LHCN-M2 (cell line): ENCODE measurements at regions not wholly inside any gene's neighbourhood (a gene's known extent, or its start where the extent isn't known, plus 50 kb on each side); places are given as distances from the start of the nearest gene placed in this dataset.

ENCODE experiments used
- DNase-seq: peaks from one replicate; pipeline ENCODE4 v3.0.0-alpha.2; 2012; ENCODE audit warnings: low read depth

DNA sequence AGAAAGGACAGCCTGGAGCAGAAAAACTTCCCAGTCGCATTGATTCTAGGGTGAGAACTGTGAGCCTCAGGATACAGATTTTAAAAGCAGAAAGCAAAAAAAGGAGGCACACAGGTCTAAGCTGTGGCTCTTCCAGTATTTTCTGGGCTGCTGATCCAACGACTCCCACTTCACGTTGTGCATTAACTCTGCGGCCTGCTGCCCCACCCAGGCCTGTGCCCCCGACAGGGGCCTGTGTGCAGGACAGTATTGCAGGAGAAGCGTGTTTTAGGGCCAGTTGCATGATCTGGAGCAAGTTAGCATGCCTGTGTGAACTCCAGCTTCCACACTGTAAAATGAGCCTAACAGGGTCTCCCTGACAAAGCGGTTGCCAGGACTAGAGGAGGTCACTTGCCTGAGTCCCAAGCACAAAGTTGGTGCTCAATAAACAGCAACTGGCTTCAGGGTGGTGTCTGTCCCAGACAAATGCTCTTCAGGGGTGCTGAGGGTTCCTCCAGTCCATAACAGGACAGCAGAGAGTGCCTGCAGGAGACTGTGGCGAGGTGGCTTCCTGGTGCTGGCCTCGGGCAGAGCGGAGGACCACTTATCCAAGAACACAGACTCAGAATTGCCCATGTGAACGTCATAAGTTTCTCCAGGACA is 66.8 kb upstream of the RAB4A start:
- no peak for DNase-seq

DNA sequence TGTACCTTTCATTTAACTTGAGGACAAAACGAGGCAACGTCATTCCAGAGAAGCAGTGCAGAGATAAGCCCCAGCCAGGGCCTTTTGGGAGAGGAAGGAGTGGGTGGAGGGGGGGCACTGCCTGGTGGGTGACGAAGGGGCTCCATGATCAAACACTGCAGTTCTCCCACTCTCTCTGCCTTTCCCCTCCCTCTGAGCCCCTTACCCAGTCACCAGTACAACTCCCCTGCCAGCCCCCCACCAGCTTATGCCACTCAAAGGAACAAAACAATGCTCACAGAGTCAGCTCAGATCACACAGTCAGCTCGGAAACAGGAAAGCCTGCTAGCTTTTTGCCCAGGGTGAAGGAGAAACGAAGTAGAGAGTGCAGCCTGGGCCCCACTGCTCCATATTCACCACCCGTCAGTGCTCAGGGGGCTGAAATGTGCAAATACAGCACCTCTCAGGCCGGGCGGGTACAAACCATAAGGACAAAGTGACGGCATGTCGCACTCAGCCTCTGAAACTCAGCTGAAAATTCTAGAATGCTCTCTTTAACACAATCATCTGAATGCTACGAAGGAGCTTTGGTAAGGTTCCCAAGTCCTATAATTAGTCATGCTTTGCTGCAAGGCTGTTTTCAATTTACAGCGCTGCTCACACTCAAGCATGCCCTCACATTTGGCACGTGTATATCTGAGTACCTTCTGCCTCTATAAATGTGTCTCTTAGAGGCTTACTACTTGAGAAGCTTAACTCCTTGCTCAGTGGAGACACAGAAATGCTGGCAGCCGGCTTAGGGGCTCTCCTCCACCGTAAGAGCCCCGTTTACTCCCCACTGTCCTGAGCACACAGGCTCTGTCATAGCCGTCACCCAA is 65.8 kb upstream of the RAB4A start:
- DNase-seq, result no peak

DNA sequence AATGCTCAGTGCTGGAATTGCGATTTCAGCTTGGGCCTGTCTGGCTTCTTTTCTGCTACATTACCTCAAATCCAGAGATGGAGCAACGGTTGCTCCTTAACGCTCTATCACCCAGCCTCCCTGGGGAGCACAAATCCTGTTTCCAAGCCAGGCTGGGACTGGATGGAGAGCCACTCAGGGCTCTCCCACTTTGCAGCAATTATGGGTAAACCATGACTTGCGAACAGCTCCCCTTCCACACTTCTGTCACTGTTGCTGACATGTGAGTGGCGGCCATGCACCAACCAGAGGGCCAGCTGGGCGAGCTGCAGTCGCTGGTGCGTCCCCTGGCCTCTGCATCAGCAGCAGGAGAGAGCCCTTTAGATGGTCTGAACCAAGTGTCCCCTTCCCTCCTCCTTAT is 65.1 kb upstream of the RAB4A start:
- DNase-seq, result no peak

DNA sequence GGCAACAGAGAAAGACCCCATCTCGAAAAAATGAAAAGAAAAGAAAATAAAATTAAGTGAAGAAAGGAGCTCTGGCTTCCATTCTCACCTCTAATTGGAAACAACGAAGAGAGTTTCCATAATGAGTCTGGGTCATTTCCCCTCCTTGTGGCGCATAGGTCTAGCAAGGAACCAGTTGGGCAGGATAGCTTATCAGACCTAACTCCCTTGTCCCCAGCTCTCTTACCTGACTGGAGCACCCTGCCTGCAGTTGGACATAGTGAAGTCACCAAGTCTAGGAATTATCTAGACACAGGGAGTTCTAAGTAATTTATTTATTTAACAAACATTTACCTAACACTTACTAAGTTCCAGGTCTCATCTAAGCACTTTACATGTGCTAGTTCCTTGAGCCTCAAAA is 63.0 kb upstream of the RAB4A start:
- no peak for DNase-seq

DNA sequence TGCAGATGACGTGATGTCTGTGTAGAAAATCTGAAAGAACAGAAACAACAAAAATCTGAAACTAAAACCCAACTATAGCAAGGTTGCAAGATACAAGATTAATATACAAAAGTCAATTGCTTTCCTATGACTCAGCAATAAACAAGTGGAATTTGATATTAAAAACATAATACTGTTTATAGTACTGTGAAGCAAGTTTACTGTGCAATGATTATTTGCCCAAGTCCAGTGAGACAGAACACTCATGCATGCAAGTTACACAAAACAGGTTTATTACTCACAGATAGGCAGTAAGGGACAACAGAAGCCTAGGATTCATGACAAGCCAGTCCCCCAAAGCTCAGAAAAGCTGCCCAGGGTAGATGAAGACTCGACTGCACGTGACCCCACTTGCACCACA is 62.4 kb upstream of the RAB4A start:
- peak; percentile 22 for DNase-seq

DNA sequence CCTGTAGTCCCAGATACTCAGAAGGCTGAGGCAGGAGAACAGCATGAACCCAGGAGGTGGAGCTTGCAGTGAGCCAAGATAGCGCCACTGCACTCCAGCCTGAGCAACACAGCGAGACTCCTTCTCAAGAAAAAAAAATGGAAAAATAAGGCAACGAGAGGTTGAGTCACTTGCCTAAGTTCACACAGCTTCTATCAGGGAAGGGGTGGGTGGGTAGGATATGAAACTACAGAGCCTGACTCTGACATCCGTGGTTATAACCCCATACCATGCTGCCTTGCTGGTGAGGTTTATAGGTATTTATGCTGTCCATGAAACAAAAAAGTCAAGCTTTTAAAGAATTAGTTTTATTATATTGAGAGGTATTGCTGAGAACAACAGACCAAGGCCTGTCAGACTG is 61.5 kb upstream of the RAB4A start:
- no peak for DNase-seq

DNA sequence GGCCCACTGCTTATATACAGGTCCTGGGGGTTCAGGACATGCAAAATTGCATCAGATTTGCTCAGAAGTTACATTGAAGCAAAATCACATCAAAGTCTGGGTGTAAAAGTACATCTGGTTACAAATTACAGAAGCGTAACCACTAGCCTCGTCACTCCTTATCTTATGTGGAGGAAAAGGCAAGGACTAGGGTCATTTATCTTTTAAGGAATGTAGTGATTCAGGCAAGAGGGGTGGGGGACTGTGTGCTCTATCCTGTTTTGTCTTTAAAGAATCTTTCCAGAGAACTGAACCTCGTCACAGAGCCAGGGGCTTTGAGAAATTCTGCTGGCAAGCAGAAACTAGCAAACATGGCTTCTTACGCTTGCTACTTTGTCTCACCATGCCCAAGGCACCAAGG is 61.1 kb upstream of the RAB4A start:
- no peak for DNase-seq

DNA sequence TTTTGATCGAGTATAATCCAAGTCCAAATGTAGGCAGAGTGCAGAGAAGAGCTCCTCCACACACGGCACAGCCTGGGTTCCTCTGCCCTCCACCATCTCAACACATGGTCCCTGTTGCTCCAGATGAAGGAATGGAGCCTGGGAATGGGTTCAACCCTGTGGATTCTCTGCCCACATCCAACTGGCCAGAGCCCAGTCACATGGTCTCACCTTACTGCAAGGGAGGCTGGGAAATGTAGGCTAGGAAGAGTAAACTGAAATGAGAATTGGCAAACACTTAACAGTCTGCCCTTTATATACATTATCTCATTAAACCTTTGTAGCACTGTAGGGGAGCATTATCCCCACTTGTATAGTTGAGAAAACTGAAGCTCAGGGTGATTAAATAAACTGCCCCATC is 60.1 kb upstream of the RAB4A start:
- DNase-seq, result no peak

DNA sequence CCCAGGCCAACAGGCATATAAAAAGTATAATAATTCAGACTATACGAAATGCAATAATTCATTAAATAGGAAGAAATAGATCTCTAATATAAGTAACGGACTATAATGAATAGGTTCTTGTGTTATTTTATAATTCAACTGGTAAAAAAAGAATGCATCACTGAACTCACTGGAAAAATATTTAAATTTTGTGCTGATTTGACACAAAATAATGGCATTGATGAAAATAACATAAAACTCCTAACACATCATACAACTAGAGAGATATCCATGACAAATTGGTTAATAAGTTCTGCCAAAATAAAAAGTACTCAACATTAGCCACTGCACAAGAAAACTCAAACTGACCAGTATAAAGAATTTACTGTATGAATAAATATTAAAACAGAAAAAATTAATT is 57.1 kb upstream of the RAB4A start:
- DNase-seq, result no peak

DNA sequence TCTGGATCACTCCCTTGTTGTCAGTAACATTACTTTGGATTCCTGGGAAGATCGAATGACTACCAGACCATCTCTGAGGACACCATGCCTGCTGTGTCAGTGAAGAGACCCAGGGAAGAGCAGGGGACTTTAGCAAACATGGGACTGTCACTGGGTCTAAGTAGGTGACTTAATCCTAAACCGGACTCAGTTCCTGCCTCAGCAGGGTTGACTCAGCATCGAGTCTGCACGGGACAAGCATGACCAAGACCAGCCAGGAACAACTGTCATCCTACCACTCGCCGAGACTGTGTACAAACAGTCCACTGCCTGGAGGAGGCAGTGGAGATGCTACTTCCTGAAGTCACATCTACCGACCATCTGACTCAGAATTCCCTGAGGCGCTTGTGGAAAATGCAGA is 53.2 kb upstream of the RAB4A start:
- DNase-seq, result no peak

DNA sequence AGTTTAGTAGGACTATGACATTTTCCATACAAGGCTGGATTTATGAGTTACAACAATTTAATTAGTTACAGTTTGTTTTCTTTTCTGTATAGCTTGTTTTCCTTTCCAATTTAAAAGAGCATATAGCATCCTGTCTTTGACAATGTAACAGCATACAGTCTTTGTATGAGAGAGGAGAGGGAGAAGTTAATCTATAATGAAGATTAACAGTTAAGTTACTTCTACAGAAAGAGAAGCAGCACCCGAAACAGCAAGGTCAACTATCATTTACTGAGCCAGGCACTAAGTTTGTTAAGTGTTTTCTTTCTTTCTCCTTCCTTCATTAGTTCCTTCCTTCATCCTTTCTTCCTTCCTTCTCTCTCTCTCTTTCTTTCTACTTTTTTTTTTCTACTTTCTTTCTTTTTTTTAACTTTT is 52.3 kb upstream of the RAB4A start:
- no peak for DNase-seq

DNA sequence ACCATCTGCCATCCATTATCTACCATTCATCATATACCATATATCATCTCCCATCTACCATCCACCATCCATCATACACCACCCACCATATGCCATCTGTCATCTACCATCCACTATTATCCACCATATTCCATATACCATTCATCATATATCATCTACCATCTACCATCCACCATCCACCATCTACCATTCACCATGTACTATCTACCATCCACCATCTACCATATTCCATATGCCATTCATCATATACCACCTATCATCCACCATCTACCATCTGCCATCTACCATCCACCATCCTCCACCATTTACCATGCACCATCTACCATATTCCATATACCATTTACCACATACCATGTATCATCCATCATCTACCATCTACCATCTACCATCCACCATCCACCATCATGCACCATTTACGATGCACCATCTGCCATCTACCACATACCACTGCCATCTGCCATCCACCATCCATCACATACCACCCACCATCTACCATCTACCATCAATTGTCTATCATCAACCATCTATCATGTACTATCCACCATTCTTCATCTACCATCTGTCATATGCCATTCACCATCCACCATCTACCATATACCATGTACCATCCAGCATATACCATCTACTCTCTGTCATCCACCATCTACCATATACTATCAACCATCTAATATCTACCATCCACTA is 50.6 kb upstream of the RAB4A start:
- no peak for DNase-seq

DNA sequence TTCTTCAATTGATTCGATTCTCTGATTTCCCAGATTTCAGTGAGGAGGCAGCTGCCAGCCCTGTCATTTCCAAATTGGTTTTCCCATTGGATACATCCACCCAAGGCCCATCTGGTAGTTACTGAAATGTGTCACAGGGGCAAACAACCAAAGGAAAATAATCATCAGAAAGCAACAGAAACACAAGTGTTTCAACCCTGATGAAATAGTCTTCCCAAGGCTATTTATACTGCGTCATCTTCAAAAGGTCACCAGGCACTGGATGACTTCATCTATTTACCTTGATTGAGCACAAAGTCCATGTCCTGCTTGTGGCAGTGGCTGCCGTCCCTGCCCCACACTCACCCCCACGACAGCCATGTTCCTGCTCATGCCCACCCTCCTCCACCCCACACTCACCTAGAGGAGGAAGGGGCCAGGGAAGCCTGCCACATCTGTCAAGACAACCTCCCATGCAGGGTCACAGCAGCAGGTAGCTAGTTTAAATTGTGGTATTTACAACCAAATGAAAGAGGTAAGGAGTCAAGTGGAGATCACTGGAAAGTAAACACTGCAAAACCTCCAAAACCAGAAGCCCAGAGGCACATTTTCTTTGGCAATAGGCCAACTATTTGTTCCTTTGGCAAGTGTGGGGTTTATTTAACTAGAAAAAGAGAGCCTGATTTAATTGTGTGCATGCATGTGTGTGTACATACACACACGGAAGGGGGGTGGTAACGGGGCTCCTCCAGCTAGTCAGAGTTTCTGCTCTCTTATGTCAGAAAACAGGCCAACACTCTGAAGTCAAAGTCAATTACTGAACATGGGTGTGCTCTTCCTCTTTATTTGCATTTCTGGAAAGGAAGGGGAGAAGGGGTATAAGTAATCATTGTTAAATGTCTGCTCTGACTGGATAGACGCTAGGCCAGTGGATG is 49.5 kb upstream of the RAB4A start:
- DNase-seq, result no peak
